Jurkat, Clone E6-1 (cell line): ENCODE measurements at regions not wholly inside any gene's neighbourhood (a gene's known extent, or its start where the extent isn't known, plus 50 kb on each side); places are given as distances from the start of the nearest gene placed in this dataset.
"Not testable (repeated sequence)": the region's sequence is repeated elsewhere in the genome, so short reads cannot be mapped to it uniquely, and the experiment has no call there.

Experiments
- DNase-seq: peaks from one replicate; pipeline ENCODE4 v3.0.0-alpha.2; 2011; ENCODE audit warnings: low read depth, low spot score
- H3K4me3 ChIP-seq: 2 replicates; pipeline ENCODE4 v1.5.1; 2011; ENCODE audit warnings: mild to moderate bottlenecking, low read length, control low read depth, moderate library complexity

DNA sequence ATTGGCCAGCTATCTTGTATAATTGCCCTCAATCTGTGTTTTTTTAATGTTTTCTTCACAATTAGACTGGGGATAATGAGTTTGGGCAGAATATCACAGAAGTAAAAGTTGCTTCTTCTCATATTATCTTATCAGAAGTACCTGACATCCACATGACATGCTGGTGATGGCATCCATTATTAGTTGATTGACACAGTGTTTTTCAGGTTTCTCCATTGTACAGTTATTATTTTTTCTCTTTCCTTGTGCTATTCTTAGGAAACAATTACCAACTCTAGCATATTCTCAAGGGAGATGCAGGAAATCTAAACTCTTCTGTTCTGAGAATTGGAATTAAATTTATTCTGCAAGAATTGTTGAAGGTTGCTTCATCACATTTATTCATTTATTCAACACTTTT is 1000.1 kb upstream of the LCORL start:
- DNase-seq: no peak
- H3K4me3 ChIP-seq: no peak overlapping the region

DNA sequence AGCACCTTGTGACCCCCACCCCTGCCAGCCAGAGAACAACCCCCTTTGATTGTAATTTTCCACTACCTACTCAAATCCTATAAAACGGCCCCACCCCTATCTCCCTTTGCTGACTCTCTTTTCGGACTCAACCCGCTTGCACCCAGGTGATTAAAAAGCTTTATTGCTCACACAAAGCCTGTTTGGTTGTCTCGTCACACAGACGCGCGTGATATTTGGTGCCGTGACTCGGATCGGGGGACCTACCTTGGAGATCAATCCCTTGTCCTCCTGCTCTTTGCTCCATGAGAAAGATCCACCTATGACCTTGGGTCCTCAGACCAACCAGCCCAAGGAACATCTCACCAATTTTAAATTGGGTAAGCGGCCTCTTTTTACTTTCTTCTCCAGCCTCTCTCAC is 995.0 kb upstream of the LCORL start:
- not testable (repeated sequence) for H3K4me3 ChIP-seq, DNase-seq

DNA sequence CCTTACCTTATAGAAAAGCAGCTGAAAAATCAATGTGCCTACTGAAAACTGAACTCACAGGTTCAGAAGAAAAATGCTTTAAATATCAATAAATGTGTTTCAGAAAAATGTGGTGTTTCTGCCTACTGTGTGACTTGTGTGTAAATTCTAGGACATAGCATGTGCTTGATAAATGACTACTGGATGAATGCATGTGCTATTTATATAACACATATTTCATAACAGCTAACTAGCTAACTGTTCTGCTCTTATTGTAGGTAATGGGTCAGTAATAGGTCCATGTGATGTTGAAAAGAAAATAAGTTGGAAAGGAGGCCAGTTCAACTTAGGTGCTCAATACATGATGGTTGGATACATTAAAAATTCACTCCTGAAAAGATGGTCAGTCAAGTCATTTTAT is 993.0 kb upstream of the LCORL start:
- DNase-seq: no peak
- no peak overlapping the region for H3K4me3 ChIP-seq

DNA sequence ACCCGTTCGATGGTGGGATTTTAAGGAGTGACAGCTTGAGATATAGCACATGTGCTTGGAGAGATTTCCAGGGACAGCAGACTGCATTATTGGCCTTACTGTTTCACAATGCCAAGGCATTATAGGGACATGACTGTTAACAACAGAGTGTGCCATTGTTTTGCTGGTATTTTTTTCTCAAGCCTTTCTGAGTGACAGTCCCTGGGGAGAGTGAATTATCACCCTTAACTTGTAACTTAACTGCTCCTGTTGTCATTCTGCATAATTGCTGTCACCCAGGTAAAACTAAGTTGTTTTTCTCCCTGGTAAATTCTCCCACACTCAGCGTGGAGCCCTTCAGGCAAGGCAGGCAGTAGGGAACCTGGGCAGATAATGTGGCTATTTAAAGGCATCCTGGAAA is 989.2 kb upstream of the LCORL start:
- DNase-seq: no peak
- H3K4me3 ChIP-seq: no peak overlapping the region

DNA sequence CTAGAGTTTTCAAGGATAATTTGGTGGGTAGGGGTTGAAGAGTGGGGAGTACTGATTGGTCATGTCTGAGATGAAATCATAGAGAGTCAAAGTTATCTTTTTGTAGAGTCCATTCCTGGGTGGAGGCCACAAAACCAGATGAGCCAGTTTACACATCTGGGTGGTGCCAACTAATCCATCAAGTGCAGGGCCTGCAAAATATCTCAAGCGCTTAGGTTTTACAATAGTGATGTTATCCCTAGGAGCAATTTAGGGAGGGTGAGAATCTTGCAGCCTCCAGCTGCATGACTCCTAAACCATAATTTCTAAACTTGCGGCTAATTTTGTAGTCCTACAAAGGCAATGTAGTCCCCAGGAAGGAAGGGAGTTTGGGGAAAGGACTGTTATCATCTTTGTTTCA is 988.3 kb upstream of the LCORL start:
- DNase-seq: no peak
- H3K4me3 ChIP-seq: no peak overlapping the region

DNA sequence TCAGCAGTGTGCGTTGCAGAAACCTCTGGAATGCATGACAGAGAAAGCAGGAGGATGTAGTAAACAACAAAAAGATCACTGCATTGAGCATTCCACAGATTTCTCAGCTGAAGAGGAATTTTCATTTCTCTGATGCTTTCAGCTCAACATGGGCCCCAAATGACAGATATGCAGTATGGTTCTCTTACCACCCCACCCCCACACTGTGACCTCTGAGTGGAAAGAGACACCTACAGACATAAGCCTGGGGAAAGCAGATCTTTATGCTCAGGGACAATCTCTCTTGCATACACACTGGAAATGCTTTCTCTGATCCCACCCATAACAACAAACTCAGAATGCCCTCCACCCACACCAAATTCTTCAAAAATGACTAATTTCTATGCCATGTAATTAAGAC is 983.7 kb upstream of the LCORL start:
- H3K4me3 ChIP-seq: no peak overlapping the region
- no peak for DNase-seq

DNA sequence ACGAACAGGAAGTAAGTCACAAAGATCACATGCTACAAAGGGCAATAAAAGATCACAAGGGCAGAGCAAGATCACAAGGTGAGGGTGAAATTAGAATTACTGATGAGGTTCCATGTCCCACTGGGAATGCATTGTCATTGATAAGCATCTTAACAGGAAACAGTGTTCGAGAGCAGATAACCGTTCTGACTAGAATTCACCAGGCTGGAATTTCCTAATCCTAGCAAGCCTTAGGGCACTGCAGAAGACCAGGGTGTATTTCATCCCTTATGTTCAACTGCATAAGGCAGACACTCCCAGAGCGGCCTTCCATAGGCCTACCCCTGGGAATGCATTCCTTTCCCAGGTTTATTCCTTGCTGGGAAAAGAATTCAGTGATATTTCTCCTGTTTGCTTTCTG is 980.6 kb upstream of the LCORL start:
- DNase-seq: no peak

DNA sequence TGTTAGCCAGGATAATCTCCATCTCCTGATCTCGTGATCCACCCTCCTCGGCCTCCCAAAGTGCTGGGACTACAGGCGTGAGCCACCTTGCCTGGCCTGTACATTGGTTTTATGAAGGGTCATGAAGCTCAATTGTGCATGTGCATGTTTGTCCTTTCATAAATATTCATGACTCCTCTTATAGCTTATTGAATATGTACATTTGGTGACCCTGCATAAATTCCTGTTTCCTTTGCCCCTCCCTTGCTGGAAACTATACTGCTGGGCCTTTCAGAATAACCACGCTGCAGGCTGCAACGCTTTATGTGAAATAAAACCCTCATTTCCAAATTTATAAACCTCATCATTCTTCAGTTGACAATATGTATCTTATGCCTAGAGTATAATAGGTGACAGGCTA is 978.0 kb upstream of the LCORL start:
- no peak overlapping the region for H3K4me3 ChIP-seq
- DNase-seq: no peak

More for the DNA sequence above, 980.6 kb upstream of the LCORL start:
- no peak overlapping the region for H3K4me3 ChIP-seq

DNA sequence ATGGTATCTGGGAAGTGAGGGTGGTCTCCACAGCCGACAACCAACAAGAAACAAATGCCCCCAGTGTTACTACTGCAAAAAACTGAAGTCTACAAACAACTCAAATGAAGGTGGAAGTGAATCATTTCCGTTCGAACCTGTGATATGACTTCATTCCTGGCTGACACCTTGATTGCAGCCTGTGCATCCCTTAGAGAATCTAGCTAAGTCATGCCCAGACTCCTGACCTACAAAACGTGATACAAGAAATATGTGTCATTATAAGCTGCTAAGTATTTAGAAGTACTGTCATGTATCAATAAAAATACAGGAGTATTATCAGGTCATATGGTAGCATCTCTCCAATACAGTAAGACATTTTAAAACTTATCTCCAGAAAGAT is 959.7 kb upstream of the LCORL start:
- no peak for DNase-seq
- H3K4me3 ChIP-seq: no peak overlapping the region

DNA sequence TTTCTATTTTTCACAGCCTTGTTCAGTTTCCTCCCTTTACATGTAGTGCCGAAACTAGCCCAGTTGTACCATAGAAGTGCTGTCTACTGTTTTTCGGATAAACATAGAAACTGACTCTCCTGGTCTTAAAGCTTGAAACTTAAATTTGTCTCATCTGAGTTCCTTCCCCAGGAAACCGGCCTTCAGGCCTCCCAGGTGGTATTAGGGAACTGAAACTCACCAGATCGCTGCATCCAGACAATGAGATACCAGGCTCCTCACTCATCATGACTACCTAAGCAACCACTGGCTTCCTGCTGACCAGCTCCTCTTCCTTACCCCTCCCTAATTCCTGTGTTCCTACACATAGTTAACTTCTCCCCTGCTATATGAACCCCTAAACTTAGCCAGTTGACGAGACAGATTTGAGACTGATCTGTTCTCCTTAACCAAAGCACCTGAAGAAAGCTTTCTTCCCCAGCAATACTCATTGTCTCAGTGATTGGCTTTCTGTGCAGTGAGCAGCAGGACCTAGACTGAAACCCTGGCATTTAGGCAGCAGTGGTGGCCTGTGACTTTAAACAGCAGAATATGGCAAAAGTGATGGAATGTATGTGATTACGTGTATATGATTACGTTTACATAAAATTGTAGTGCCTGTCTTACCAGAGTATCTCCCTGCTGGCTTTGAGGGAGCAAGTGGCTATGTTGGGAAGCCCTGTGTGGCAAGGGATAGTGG is 959.1 kb upstream of the LCORL start:
- no peak overlapping the region for H3K4me3 ChIP-seq
- DNase-seq: no peak

DNA sequence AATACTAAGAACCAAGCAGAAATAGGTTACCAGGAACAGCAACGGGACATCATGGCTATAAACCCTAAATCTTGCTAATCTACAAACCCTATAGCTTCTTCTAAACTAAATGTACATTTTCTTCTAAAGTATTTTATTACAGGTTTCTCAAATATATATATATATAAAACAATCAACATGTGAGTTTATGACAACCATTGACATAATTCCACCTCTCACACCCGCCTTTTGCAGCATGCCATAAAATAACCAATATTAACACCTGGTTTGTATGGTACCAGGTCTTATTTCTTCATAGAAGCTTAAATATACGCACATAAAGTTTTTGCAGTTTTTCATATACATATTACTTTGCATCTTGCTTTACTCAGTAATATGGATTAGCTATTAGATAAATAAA is 955.3 kb upstream of the LCORL start:
- no peak for DNase-seq
- H3K4me3 ChIP-seq: no peak overlapping the region

DNA sequence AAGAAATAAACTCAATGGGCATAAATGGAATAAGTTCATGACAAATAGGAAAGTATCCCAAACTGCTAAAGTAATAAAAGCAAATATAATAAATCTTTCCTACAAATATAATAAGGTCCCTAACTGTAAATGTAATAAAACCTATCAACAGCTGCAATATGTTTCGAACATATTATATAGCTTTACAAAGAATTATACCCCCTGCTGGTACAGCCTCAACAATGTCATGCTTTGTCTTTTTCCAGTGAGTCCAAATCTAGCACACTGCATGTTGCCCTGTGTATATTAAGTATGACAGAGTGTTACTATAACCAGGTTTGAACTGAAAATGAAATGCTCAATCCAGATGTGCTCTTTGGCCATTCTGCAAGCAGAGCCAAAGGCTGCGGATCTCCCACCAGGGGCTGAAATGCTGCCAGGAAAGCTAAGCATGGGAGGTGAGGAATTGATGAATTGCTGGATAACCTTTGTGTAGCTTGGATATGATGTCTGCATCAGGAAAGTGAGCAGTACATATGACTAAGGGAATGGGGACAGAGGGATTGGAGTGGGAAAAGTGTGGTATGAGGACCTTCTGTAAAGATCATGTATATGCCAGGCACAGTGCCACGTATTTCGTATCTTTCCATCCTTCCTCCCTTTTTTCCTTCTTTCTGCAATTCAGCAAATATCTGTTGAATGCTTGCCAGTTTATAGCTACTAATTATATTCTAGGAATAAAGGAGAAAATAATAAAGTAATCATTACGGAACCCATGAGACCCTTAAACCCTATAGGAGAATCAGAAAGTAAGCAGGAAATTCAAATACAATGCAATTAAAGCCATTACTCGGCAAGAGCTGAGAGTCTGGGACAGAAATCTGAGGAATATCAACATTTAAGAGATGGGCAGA is 954.6 kb upstream of the LCORL start:
- DNase-seq: no peak
- no peak overlapping the region for H3K4me3 ChIP-seq

DNA sequence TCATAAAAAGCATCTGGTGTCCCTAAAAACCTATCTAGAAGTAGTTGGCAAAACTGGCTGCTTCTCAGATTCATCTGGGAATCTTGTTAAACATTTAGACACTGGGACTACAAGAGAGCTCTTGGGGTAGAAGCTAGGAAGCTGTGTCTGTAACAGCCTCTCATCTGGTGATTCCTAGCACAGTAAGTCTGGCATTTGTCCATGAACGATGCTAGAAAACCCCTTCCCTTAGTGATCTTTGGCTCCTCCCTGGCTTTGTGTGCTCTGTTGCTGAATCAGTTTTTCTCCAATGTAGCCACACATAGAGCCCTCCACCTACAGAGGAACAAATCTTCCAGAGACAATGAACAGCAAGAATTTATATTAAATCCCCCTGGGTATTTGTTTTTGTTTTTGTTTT is 951.7 kb upstream of the LCORL start:
- H3K4me3 ChIP-seq: no peak overlapping the region
- DNase-seq: no peak

DNA sequence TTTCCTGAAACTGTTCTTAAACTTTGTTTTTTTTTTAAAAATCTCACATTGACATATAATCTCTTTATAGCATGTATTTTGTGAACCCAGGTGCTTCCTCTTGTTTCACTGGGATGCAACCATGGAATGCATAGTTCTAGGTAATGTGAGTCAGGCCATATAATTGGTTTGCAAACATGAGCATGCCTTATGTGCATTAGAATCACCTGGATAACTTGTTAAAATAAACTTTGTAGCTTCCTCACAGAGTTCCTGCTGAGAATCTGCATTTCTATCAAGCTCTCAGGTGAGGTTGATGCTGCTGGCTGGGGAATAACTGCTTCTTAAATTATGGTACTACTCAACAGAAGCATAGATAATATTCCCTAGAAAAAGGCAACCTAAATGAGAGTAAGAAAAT is 940.3 kb upstream of the LCORL start:
- DNase-seq: no peak
- no peak overlapping the region for H3K4me3 ChIP-seq

DNA sequence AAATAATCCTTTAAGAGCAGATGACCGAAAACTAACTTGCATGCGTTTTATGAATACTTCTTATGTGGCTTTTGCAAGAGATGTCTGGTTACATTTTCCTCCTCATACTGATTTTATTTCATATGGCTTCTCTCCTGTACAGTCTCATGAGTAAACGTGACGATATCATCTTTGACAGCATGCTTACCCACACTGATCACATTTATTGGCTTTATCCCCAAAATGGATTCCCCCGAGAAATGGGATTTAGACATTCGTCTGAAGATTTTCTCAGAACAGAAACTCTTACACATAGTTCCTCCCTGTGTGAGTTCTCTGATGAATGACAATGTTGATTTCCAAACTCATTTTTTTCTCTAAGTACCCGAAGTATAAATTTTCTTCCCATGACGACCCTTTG is 939.7 kb upstream of the LCORL start:
- H3K4me3 ChIP-seq: no peak overlapping the region
- no peak for DNase-seq

DNA sequence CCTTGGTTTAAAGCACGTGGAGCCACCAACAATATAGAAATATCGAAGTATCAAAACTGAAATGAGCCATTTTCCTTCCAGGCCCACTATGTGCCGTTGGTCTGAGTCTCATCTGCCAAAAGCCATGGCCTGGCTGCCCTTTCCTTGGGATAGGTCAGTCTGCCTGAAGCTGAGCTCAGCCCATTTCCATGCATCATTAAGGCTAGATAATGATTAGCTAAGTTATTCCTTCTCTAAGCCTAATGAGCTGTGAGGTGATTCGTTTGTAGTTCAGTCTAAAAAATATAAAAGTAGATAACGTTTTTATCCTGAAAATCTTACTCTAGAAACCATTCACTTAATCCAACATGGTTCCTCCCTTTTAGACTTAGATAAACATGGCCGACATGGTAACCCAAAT is 936.2 kb upstream of the LCORL start:
- DNase-seq: no peak
- no peak overlapping the region for H3K4me3 ChIP-seq

DNA sequence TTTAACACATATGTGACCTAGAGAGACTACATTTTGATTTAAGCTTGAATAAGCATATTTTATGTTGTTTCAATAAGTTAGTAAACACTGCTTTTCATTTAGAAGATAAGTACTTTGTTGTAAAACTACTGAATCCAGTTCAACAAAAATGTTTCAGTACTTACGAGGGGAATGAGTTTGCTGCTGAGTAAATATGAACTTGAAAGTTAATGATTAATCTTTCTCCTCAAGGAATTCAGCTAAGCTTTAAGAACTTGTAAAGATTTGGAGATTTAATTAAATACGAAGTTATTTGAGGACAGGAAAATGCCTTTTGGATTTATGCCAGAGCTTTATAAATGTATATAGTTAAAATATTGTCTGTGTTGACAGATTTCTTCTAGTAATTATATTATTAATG is 933.0 kb upstream of the LCORL start:
- no peak overlapping the region for H3K4me3 ChIP-seq
- no peak for DNase-seq

DNA sequence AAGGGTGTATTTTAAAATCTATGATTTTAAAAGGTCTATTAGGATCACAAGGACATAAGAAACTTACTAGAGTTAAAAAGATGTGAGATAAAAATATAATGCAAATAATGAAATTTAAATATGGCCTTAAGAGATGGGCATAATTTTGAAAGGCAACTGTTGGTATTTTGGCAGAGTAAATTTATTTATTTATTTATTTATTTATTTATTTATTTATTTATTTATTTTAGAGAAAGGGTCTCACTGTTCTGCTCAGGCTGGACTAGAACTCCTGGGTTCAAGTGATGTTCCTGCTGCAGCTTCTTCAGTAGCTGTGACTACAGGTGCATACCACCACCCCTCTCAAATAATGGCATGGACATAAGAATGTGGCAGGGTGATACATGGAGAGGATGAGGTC is 932.1 kb upstream of the LCORL start:
- no peak overlapping the region for H3K4me3 ChIP-seq
- DNase-seq: no peak

DNA sequence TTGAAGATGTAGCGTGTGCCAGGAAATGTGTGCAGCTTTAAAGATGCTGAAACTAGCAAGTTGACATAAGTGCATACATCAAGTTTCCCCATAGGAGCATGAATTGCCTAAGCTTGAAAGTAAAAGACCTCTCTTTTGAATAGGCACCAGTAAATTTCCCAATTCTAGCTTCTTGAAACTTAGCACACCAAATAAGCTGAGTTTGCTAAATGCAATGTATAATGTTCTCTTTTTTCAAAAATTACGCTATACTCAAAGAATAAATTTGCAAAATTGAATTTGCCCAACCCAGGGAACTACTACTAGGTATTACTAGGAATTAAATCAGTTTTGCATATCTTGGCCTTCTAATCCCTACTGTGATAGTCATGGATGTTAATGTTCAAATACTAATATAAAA is 923.9 kb upstream of the LCORL start:
- H3K4me3 ChIP-seq: no peak overlapping the region
- no peak for DNase-seq

DNA sequence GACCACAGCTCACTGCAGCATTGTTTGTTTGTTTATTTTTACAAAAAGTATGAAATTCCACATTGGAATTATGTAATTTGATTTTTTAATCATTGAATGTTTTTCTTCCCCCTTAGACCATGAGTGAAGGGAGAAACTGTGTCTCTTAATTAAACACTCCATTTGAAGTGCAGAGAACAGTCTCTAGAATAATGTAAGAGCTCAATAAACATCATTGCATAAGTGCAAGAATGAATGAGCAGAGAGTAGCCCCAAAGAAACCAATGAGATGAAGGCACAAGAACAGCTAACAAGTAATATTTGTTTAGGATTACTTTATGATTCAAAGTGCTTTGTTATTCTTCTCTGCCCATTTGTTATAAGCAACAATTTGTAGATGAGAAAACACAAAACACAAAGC is 921.3 kb upstream of the LCORL start:
- DNase-seq: no peak

More for the DNA sequence above, 921.3 kb upstream of the LCORL start:
- H3K4me3 ChIP-seq: no peak overlapping the region
